HG02571 (cell line): ENCODE measurements at regions not wholly inside any gene's neighbourhood (a gene's known extent, or its start where the extent isn't known, plus 50 kb on each side); places are given as distances from the start of the nearest gene placed in this dataset.
"Not testable (repeated sequence)": the region's sequence is repeated elsewhere in the genome, so short reads cannot be mapped to it uniquely, and the experiment has no call there.

ENCODE experiments used
- ATAC-seq: cut with Tn5 transposase; IDR thresholded peaks from one replicate; pipeline ENCODE4 v1.9.1; 2021; ENCODE audit warnings: mild to moderate bottlenecking, moderate library complexity; ENCODE audit not compliant: unreplicated experiment

GRCh38 chr5:17123010-17123409 is 94.4 kb upstream of the BASP1 start:
- ATAC-seq, result no peak

DNA sequence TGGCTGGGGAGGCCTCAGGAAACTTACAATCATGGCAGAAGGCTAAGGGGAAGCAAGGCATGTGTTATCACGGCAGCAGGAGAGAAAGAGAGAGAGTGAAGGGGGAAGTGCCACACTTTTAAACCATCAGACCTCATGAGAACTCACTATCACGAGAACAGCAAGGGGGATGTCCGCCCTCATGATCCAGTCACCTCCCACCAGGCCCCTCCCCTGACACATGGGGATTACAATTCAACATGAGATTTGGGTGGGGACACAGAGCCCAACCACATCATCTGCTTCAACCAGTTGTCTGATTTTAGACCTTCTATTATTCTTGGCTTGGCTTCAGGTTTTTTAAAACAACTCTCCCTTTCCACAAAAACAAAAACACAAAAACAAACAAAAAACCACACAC is 93.7 kb upstream of the BASP1 start:
- ATAC-seq, result not testable (repeated sequence)

GRCh38 chr5:17127743-17128231 is 89.6 kb upstream of the BASP1 start:
- ATAC-seq, result no peak

DNA sequence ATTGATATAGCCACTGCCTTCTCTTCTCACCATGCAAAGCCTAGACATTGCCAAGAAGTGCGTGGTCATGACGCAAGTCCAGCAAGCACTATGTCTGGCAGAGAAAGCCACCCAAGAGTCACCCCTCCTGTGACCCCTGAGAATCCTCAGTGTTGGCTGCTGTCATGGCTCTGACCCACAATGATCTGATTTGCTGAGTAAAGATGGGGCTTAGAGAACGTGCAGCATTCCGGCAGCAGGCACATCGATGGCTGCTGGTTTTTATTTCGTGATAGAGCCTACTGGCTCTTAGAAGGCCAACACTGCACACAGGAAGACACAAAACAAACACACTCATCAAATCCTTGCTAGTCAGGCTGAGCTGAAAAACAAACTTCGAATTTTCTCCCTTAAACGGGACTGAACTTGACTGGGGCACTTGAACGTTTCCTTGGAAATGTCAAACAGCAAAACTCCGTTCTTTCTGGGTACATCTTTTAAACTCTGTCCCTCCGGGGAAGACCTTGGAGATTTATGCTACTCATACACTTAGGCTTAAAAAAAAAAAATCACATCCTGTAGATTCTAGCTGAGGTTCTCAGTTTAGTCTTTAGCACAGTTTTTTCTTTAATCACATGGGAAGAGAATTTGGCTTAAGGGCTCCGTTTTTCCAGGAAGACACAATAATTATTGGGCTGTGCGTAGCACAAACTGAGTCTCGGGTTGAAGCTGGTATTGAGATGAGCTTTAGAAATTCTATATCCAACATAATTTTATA is 88.2 kb upstream of the BASP1 start:
- no peak for ATAC-seq

DNA sequence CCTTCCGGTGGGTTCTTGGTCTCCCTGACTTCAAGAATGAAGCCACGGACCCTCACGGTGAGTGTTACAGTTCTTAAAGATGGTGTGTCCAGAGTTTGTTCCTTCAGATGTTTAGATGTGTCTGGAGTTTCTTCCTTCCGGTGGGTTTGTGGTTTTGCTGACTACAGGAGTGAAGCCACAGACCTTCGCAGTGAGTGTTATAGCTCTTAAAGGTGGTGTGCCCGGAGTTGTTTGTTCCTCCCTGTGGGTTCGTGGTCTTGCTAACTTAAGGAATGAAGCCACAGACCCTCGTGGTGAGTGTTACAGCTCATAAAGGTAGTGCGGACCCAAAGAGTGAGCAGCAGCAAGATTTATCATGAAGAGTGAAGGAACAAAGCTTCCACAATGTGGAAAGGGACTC is 87.1 kb upstream of the BASP1 start:
- ATAC-seq, result not testable (repeated sequence)

DNA sequence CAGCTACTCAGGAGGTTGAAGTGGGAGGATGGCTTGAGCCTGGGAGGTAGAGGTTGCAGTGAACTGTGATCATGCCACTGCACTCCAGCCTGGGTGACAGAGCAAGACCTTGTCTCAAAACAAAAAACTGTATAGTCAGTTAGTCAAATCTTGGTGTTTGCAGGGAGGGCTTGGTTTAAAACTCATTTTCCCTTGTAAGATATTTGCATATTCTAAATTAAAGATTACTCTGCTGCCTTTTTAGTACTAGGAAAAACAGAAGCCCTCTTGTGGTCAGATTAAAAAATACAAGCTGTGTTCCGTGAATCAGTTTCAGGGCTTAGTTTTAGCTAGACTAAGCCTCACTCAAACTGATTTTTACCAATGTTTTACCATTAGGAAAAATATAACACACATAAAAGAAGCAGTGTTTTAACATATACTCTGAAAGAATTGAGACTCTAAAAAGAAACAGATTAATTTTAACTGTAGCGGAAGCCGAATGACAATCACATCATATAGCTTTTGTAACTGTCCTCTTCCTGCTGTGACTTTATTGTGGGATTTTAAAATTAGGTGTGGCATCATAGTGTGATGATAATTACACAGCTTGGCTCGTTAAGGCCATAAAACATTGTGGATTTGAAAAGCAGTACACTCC is 84.9 kb upstream of the BASP1 start:
- peak; percentile 65 for ATAC-seq

GRCh38 chr5:17135050-17135449 is 82.4 kb upstream of the BASP1 start:
- ATAC-seq, result no peak

- no peak for ATAC-seq
These were observed 74.1 kb upstream of the BASP1 start for GRCh38 chr5:17143335-17143734.

- ATAC-seq, result no peak
These were observed 71.1 kb upstream of the BASP1 start for GRCh38 chr5:17146280-17146841.

- no peak for ATAC-seq
These were observed 70.3 kb upstream of the BASP1 start for GRCh38 chr5:17147170-17147569.

DNA sequence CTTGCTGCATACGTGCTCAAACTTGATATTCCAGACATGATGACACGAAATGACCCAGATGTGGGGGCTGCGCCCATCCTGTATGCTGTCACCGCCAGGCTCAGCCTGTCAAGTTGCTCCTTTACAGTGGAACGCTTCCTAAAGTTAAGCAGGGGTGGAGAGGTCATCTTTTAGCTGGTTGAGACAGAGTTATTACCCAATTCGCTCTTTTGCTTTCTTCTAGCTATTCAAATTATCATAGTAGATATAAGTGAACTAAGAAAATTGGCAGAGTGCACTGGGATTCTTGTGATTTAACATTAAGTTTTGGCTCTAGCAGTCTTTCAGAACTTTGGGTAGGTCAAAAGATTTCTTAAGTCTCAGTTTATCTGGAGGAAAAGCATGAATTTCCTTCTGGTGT is 69.8 kb upstream of the BASP1 start:
- ATAC-seq, result no peak

- no peak for ATAC-seq
These were observed 69.0 kb upstream of the BASP1 start for GRCh38 chr5:17148481-17148880.

- no peak for ATAC-seq
These were observed 67.6 kb upstream of the BASP1 start for GRCh38 chr5:17149786-17150185.

DNA sequence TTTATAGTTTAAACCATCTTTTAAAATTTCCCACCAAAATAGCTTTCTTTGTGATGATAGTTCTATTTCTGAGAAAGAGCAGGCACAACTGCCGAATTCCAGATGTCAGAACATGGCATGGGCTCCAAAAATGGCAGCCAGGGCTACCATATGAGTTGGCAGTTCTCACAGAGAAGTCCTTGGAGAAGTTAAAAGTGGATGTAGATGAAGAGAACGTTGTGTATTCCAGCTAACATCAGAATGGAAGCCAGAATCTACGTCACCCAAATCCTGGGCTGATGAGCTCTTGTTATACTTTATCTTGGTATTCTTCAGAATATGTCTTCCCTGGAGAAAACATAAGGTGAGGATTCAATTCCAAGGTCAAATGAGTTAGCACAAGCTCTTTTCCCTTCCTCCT is 66.9 kb upstream of the BASP1 start:
- ATAC-seq, result no peak

DNA sequence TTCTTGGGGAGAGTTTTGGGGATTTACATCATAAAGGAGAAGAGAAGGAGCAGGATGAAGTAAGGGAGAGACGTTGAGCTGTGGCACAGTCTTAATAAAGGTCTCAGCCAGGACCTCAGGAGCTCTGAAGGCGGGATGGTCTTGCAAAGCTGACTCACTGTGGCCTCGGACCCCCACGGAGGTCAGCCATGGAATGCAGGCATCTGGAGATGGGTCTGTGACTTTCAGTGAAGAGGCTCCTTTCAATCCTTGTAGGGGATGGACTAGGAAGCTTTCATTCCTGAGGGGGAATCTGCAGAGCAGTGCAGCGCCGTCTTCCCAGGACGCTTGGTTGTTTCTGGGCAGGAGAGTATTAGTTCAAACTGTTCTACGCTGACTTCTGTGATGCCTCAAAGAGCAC is 65.7 kb upstream of the BASP1 start:
- ATAC-seq, result no peak

DNA sequence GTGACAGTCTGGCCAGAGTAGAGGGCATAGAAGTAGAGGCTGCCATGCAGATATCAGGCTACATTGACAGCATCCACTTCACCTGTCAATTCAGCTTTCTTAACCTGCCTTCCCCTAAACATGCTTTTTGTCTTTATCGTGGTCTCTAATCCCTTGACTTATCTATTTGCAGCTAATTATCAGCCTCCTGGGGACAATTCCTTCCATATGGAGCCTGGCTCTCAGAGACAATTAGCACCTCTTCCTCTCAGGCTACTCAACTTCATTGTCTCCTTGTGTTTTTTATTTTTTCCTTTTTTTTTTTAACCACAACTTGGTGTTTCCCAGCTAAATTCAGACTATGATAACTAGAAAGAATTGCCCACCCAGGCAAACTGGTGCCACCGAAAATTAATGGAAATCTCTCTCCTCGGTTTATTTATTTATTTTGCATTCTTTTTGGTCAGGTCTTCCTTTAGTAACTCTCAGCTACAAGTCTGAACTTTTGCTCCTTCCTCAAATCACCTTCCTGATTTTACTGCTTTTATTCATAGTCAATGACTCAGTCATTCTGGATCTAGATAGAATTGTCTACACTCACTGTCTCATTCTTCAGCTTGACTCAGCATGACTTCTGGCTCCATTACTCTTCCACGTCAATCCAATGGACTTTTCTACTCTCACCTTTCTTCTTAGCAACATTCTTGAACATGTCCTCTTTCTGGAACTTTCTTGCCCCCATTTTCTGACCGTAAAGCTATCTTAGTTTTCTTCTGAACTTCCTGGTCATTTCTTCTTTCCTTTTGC is 63.0 kb upstream of the BASP1 start:
- ATAC-seq, result no peak

GRCh38 chr5:17156463-17156862 is 61.0 kb upstream of the BASP1 start:
- ATAC-seq, result no peak

GRCh38 chr5:17157294-17157693 is 60.1 kb upstream of the BASP1 start:
- no peak for ATAC-seq

DNA sequence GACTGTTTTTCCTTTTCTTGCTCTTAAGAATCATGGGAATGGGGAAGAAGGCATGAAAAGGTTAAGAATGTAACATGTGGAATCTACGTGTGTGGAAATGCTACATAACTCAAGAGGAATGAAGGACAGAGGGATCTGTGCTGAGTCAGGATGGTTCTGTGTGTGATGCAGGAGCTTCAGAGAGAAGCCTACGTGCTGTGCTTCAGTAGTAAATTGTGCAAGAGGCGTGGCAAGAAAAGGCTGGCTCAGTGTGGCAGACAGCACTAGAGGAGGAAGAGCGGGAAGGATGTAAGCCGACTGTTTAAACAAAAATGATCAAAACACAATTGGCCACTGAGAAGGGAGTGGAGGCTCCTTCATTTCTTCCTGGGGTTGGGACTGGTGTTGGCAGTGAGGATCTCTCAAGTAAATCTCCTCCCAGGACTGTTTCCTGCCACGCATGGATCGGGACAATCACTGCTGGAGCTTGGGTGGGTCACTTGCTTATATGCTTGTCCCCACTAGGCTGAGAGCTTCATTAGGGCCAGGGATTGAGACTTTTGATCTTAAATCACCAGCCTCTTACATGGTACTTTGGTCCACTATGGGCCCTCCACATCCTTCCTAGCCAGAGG is 59.4 kb upstream of the BASP1 start:
- ATAC-seq, result no peak

GRCh38 chr5:17160756-17161040 is 56.7 kb upstream of the BASP1 start:
- no peak for ATAC-seq

DNA sequence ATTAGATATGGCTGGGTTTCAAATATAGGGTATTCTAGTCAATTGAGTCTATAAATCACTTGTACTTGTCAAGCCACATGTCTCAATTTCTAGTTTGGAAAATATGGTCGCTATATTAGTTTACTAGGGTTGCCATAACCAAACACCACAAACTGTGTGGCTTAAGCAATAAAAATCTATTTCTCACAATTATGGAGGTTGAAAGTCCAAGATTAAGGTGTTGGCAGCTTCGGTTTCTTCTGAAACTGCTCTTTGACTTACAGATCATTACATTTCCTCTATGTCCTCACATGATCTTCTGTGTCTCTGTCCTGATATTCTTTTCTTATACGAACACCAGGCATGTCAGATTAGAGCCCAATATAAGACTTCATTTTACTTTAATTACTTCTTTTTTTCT is 55.8 kb upstream of the BASP1 start:
- no peak for ATAC-seq
